DOHH2 (cell line): ENCODE measurements at regions not wholly inside any gene's neighbourhood (a gene's known extent, or its start where the extent isn't known, plus 50 kb on each side); places are given as distances from the start of the nearest gene placed in this dataset.

Experiments
- H3F3A ChIP-seq: fragments of 200-600 bp; sonication (generic), shearing (Covaris generic); 2 replicates; pipeline ENCODE4 v1.6.0; 2016; ENCODE audit warnings: antibody characterized with exemption, mild to moderate bottlenecking; ENCODE audit not compliant: control insufficient read depth, insufficient read depth
- H3K27ac ChIP-seq: fragments of 200-600 bp; sonication (generic); 2 replicates; pipeline ENCODE4 v1.5.1; 2014; ENCODE audit warnings: low read depth, mild to moderate bottlenecking, low read length, moderate library complexity
- H3K27me3 ChIP-seq: fragments of 200-600 bp; sonication (generic); 2 replicates; pipeline ENCODE4 v1.6.1; 2014; ENCODE audit warnings: mild to moderate bottlenecking, low read length, mixed read lengths; ENCODE audit not compliant: control insufficient read depth
- H3K36me3 ChIP-seq: fragments of 200-600 bp; sonication (generic); 2 replicates; pipeline ENCODE4 v1.6.1; 2014; ENCODE audit warnings: mild to moderate bottlenecking, low read length, moderate library complexity, mixed read lengths; ENCODE audit not compliant: control insufficient read depth
- H3K4me1 ChIP-seq: fragments of 200-600 bp; sonication (generic); 2 replicates; pipeline ENCODE4 v1.6.1; 2014; ENCODE audit warnings: mild to moderate bottlenecking, low read length, mixed read lengths; ENCODE audit not compliant: control insufficient read depth
- H3K4me2 ChIP-seq: fragments of 200-600 bp; sonication (generic); 2 replicates; pipeline ENCODE4 v1.6.0; 2014; ENCODE audit warnings: mild to moderate bottlenecking, low read length, moderate library complexity
- H3K4me3 ChIP-seq: fragments of 200-600 bp; sonication (generic); 2 replicates; pipeline ENCODE4 v1.5.1; 2014; ENCODE audit warnings: mild to moderate bottlenecking, low read length, mixed read lengths
- H3K79me2 ChIP-seq: fragments of 200-600 bp; sonication (generic); 2 replicates; pipeline ENCODE4 v1.6.1; 2014; ENCODE audit warnings: mild to moderate bottlenecking, low read length, mixed read lengths; ENCODE audit not compliant: control insufficient read depth
- H3K9me2 ChIP-seq: fragments of 200-600 bp; sonication (generic); replicated peaks from 2 replicates; pipeline ENCODE4 v1.6.1; 2014; ENCODE audit warnings: mild to moderate bottlenecking, low read length, mixed read lengths; ENCODE audit not compliant: control insufficient read depth
- H3K9me3 ChIP-seq: fragments of 200-600 bp; sonication (generic); 2 replicates; pipeline ENCODE4 v1.6.1; 2014; ENCODE audit warnings: antibody characterized with exemption, low read length, mixed read lengths; ENCODE audit not compliant: control insufficient read depth, insufficient read depth
- H4K20me1 ChIP-seq: fragments of 200-600 bp; sonication (generic); 2 replicates; pipeline ENCODE4 v1.6.0; 2014; ENCODE audit warnings: low read depth, mild to moderate bottlenecking, antibody characterized with exemption, low read length, moderate library complexity; ENCODE audit not compliant: control insufficient read depth, insufficient read depth
- CTCF ChIP-seq: fragments of 200-600 bp; sonication (generic); IDR thresholded peaks from one replicate; pipeline ENCODE4 v1.5.1; 2014; ENCODE audit warnings: antibody characterized with exemption, mild to moderate bottlenecking, low read depth, low read length; ENCODE audit not compliant: poor library complexity, severe bottlenecking
- EZH2phosphoT487 ChIP-seq: fragments of 200-600 bp; sonication (generic); IDR thresholded peaks from 2 replicates; pipeline ENCODE4 v1.6.1; 2017; ENCODE audit warnings: borderline replicate concordance, mild to moderate bottlenecking, antibody characterized with exemption, low read length, moderate library complexity, mixed read lengths

GRCh38 chr15:61480295-61480694 lies 251.2 kb upstream of the RORA start:
- H3K27me3 ChIP-seq = no peaks in the 10 kb centered on the region
- TF ChIP-seq CTCF (no peak), EZH2phosphoT487 (no peak)
- no peak overlapping the region for H3K4me3 ChIP-seq
- no peaks in the 10 kb centered on the region for H4K20me1 ChIP-seq
- peaks cover 8% of the 10 kb centered on the region for H3K4me1 ChIP-seq
- H3K79me2 ChIP-seq = no peaks in the 10 kb centered on the region
- H3K9me3 ChIP-seq = no peaks in the 10 kb centered on the region
- no peaks in the 10 kb centered on the region for H3K36me3 ChIP-seq
- no peaks in the 10 kb centered on the region for H3F3A ChIP-seq
- H3K27ac ChIP-seq = no peak overlapping the region
- H3K9me2 ChIP-seq = no peaks in the 10 kb centered on the region
- no peak overlapping the region for H3K4me2 ChIP-seq

- Histone ChIP-seq H3K27ac (no peak overlapping the region), H3K79me2 (no peaks in the 10 kb centered on the region), H3K9me2 (no peaks in the 10 kb centered on the region), H3K9me3 (no peaks in the 10 kb centered on the region), H4K20me1 (no peaks in the 10 kb centered on the region), H3F3A (no peaks in the 10 kb centered on the region), H3K4me1 (peaks cover 2% of the 10 kb centered on the region), H3K4me3 (no peak overlapping the region), H3K36me3 (no peaks in the 10 kb centered on the region), H3K27me3 (no peaks in the 10 kb centered on the region), H3K4me2 (no peak overlapping the region)
- TF ChIP-seq CTCF = no peak
- TF ChIP-seq EZH2phosphoT487 = no peak
These were observed 250.5 kb upstream of the RORA start for GRCh38 chr15:61479613-61480012.

GRCh38 chr15:61476741-61477140 lies 247.6 kb upstream of the RORA start:
- no peak overlapping the region for H3K4me2 ChIP-seq

More at GRCh38 chr15:61476741-61477140, 247.6 kb upstream of the RORA start:
- no peak overlapping the region for H3K27ac ChIP-seq
- H3F3A ChIP-seq = no peaks in the 10 kb centered on the region
- H3K9me2 ChIP-seq = no peaks in the 10 kb centered on the region
- no peaks in the 10 kb centered on the region for H3K27me3 ChIP-seq
- no peaks in the 10 kb centered on the region for H3K9me3 ChIP-seq
- H3K4me1 ChIP-seq = no peaks in the 10 kb centered on the region
- no peak overlapping the region for H3K4me3 ChIP-seq
- H4K20me1 ChIP-seq = no peaks in the 10 kb centered on the region
- H3K36me3 ChIP-seq = no peaks in the 10 kb centered on the region
- TF ChIP-seq CTCF (no peak), EZH2phosphoT487 (no peak)
- H3K79me2 ChIP-seq = no peaks in the 10 kb centered on the region
